BLaER1 treated with 17β-estradiol and CSF1 and Interleukin-3, amounts not matched to agents 10 nM and 100 nM (cell line): ENCODE measurements at regions not wholly inside any gene's neighbourhood (a gene's known extent, or its start where the extent isn't known, plus 50 kb on each side); places are given as distances from the start of the nearest gene placed in this dataset.
"Not testable (repeated sequence)": the region's sequence is repeated elsewhere in the genome, so short reads cannot be mapped to it uniquely, and the experiment has no call there.

Experiments used
- H3K27ac ChIP-seq, 11 experiments: shearing (Covaris generic); formaldehyde crosslinking; 2 replicates each; pipeline ENCODE4 v1.8.1; 2022
- H3K27me3 ChIP-seq, 11 experiments: shearing (Covaris generic); formaldehyde crosslinking; 2 replicates each; pipeline ENCODE4 v1.8.1; 2022
- H3K36me3 ChIP-seq, 11 experiments: shearing (Covaris generic); formaldehyde crosslinking; 2 replicates each; pipeline ENCODE4 v1.8.1; 2022
- H3K4me1 ChIP-seq, 10 experiments: shearing (Covaris generic); formaldehyde crosslinking; 2 replicates each; pipeline ENCODE4 v1.8.1; 2022
- H3K4me2 ChIP-seq, 11 experiments: shearing (Covaris generic); formaldehyde crosslinking; 2 replicates each; pipeline ENCODE4 v1.8.1; 2022
- H3K4me3 ChIP-seq, 10 experiments: shearing (Covaris generic); formaldehyde crosslinking; 2 replicates each; pipeline ENCODE4 v1.8.1; 2022
- H3K9ac ChIP-seq, 11 experiments: shearing (Covaris generic); formaldehyde crosslinking; 2 replicates each; pipeline ENCODE4 v1.8.1; 2022
- H3K9me3 ChIP-seq, 11 experiments: shearing (Covaris generic); formaldehyde crosslinking; replicated peaks in 1 of 11; 2 replicates each; pipeline ENCODE4 v1.8.1; 2022
- H4K20me1 ChIP-seq, 11 experiments: shearing (Covaris generic); formaldehyde crosslinking; 2 replicates each; pipeline ENCODE4 v1.8.1; 2022
- Cebpa-rat ChIP-seq, 11 experiments: shearing (Covaris generic); IDR thresholded peaks; 2 replicates each; pipeline ENCODE4 v1.8.1; 2022

GRCh38 chr3:107458871-107459270 lies 63.9 kb upstream of the BBX start:
- no peak for TF ChIP-seq Cebpa-rat (IDR thresholded peaks at IDR 0.05)
- no peaks in the 10 kb centered on the region for H3K27me3 ChIP-seq
- no peak overlapping the region for H3K9ac ChIP-seq
- H3K4me1 ChIP-seq: no peaks in the 10 kb centered on the region
- H3K36me3 ChIP-seq: no peaks in the 10 kb centered on the region
- H3K4me3 ChIP-seq: no peak overlapping the region
- no peak overlapping the region for H3K27ac ChIP-seq
- H4K20me1 ChIP-seq: no peaks in the 10 kb centered on the region
- H3K9me3 ChIP-seq: no peaks in the 10 kb centered on the region
- no peak overlapping the region for H3K4me2 ChIP-seq

DNA sequence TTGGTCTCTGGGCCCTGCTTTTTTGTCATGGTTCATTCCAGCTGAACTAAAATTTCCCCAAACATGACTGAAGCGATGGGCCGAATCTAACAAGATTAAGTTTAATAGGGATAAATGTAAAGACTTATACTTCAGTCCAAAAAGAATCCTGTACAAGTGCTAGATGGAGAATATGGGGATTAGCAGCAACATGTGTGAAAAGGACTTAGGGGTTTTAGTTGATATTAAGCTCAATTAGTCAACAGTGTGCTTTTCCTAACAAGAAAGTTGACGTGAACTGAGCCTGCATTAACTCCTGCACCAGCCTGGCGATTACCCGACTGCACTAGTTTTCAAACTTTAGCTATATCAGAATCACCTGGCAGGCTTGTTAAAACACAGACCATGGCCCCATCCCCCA lies 61.0 kb upstream of the BBX start:
- Histone ChIP-seq H3K4me1 (no peaks in the 10 kb centered on the region), H3K4me2 (no peak overlapping the region), H4K20me1 (no peaks in the 10 kb centered on the region), H3K9me3 (no peaks in the 10 kb centered on the region), H3K27ac (no peak overlapping the region), H3K4me3 (no peak overlapping the region), H3K27me3 (no peaks in the 10 kb centered on the region), H3K9ac (no peak overlapping the region), H3K36me3 (no peaks in the 10 kb centered on the region)
- no peak for TF ChIP-seq Cebpa-rat (IDR thresholded peaks at IDR 0.05)

DNA sequence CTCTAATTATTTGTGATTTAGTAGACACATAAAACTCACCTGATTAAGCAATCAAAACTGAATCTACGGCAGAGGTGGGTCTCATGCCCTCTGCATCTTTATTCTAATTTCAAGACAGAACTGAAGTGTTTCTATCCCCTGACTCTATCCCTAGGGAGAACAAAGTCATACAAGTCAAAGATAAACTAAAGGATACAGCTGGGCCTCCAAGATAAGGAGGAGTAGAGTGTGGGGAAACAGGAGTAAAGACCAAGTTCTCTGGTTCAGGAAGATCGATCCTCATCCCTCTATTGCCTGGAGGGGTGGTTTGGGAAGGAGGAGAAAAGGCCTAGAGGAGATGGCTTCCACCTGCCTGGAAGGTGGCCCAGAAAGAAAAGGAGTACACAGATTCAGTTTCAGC lies 58.7 kb upstream of the BBX start:
- no peak overlapping the region for H3K27ac ChIP-seq
- no peaks in the 10 kb centered on the region for H3K27me3 ChIP-seq
- H3K9me3 ChIP-seq: no peaks in the 10 kb centered on the region
- no peaks in the 10 kb centered on the region for H3K4me1 ChIP-seq
- H3K9ac ChIP-seq: no peak overlapping the region
- H4K20me1 ChIP-seq: no peaks in the 10 kb centered on the region
- H3K36me3 ChIP-seq: no peaks in the 10 kb centered on the region
- no peak overlapping the region for H3K4me2 ChIP-seq
- H3K4me3 ChIP-seq: no peak overlapping the region
- no peak for TF ChIP-seq Cebpa-rat (IDR thresholded peaks at IDR 0.05)

DNA sequence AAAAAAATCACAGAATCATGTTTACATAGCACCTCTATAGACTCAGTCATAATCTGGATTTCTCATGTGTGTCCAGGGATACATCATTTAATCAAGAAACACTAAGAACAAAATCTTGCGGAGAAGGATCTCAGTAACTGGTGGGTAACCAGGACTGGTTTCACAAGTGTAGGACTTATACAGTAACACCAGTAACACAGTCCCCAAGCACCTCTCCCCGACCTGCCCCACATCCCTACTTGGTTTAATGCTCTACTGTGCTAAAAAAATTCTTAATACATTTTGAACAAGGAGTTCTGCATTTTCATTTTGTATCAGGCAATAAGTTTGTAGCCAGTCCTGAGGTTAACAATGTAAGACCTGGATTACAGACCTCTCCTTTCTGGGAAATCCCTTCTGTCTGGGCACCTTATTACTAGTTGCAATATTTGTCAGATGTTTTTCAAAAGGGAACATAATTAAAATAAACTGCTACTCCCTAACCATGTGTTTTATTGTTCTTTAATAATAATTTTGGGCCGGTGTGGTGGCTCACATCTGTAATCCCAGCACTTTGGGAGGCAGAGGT lies 57.6 kb upstream of the BBX start:
- no peak overlapping the region for H3K27ac ChIP-seq
- TF ChIP-seq Cebpa-rat (IDR thresholded peaks at IDR 0.05): no peak
- no peaks in the 10 kb centered on the region for H3K36me3 ChIP-seq
- no peak overlapping the region for H3K9ac ChIP-seq
- H3K4me3 ChIP-seq: no peak overlapping the region
- H4K20me1 ChIP-seq: no peaks in the 10 kb centered on the region
- H3K27me3 ChIP-seq: no peaks in the 10 kb centered on the region
- H3K4me2 ChIP-seq: no peak overlapping the region
- H3K9me3 ChIP-seq: no peaks in the 10 kb centered on the region
- H3K4me1 ChIP-seq: no peaks in the 10 kb centered on the region

DNA sequence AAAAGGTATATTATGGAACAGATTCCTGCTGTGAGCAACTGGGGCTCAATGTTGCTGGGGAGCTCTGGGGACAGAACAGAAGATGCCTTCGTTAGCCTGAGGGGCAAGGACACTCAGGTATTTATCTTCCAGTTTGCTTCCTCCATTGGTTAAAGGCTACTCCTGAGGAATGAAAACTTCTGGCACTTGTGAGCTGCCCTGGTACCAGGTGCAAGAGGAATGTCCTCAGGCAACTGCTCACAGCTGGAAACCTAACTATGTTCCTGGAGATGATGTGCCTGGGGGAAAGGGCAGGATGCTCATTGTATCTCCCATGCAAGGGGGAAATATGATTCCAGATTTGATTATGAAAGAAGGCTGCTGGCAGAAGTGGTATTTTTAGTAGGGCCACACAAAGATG lies 54.0 kb upstream of the BBX start:
- H3K4me3 ChIP-seq: no peak overlapping the region
- no peak overlapping the region for H3K9ac ChIP-seq
- H3K9me3 ChIP-seq: no peaks in the 10 kb centered on the region
- H3K27ac ChIP-seq: no peak overlapping the region
- H3K4me1 ChIP-seq: no peaks in the 10 kb centered on the region
- H3K4me2 ChIP-seq: no peak overlapping the region
- H4K20me1 ChIP-seq: no peaks in the 10 kb centered on the region
- H3K36me3 ChIP-seq: no peaks in the 10 kb centered on the region
- TF ChIP-seq Cebpa-rat (IDR thresholded peaks at IDR 0.05): no peak
- no peaks in the 10 kb centered on the region for H3K27me3 ChIP-seq

DNA sequence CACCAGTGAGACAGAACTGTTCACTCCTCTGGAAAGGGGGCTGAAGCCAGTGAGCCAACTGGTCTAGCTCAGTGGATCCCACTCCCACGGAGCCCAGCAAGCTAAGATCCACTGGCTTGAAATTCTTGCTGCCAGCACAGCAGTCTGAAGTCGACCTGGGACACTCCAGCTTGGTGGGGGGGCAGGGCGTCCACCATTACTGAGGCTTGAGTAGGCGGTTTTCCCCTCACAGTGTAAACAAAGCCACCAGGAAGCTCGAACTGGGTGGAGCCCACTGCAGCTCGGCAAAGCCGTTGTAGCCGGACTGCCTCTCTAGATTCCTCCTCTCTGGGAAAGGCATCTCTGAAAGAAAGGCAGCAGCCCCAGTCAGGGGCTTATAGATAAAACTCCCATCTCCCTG lies 52.3 kb upstream of the BBX start:
- H3K9ac ChIP-seq, H3K4me1 ChIP-seq, H3K9me3 ChIP-seq, H3K4me3 ChIP-seq, H3K27ac ChIP-seq, H4K20me1 ChIP-seq, H3K36me3 ChIP-seq, H3K4me2 ChIP-seq, H3K27me3 ChIP-seq: not testable (repeated sequence)
